GM23338 (cell line): ENCODE measurements at regions not wholly inside any gene's neighbourhood (a gene's known extent, or its start where the extent isn't known, plus 50 kb on each side); places are given as distances from the start of the nearest gene placed in this dataset.

ENCODE experiments used
- ATAC-seq: fragments of 200-7000 bp; cut with Tn5 transposase; 3 replicates; pipeline ENCODE4 v1.9.1; 2020
- DNase-seq: peaks from one replicate; pipeline ENCODE4 v3.0.0-alpha.2; 2015; ENCODE audit warnings: low spot score
- H2AFZ ChIP-seq: fragments of 200-600 bp; sonication (generic); 2 replicates; pipeline ENCODE4 v1.8.0; 2016; ENCODE audit warnings: antibody characterized with exemption, mild to moderate bottlenecking, moderate library complexity
- H3F3A ChIP-seq: fragments of 200-600 bp; sonication (generic); replicated peaks from 2 replicates; pipeline ENCODE4 v1.8.0; 2017; ENCODE audit warnings: antibody characterized with exemption, mixed run types, low read depth
- H3K27ac ChIP-seq: fragments of 200-600 bp; sonication (generic); 2 replicates; pipeline ENCODE4 v1.6.1; 2016; ENCODE audit warnings: low read depth
- H3K27me3 ChIP-seq: fragments of 200-600 bp; sonication (generic); 2 replicates; pipeline ENCODE4 v1.8.0; 2016; ENCODE audit warnings: mild to moderate bottlenecking, mixed run types, moderate library complexity; ENCODE audit not compliant: insufficient read depth
- H3K36me3 ChIP-seq: fragments of 200-600 bp; sonication (generic); 2 replicates; pipeline ENCODE4 v1.8.0; 2016; ENCODE audit warnings: mild to moderate bottlenecking; ENCODE audit not compliant: insufficient read depth
- H3K4me1 ChIP-seq: fragments of 200-600 bp; sonication (generic); 2 replicates; pipeline ENCODE4 v1.8.0; 2016; ENCODE audit warnings: mild to moderate bottlenecking, moderate library complexity; ENCODE audit not compliant: insufficient read depth
- H3K4me2 ChIP-seq: fragments of 200-600 bp; sonication (generic); 2 replicates; pipeline ENCODE4 v1.7.1; 2017; ENCODE audit warnings: mixed run types
- H3K4me3 ChIP-seq: fragments of 200-600 bp; sonication (generic); 2 replicates; pipeline ENCODE4 v1.6.1; 2016; ENCODE audit warnings: mixed run types
- H3K79me2 ChIP-seq: fragments of 200-600 bp; sonication (generic); replicated peaks from 2 replicates; pipeline ENCODE4 v1.8.0; 2017; ENCODE audit warnings: mild to moderate bottlenecking; ENCODE audit not compliant: insufficient read depth
- H3K9me2 ChIP-seq: fragments of 200-600 bp; sonication (generic); 2 replicates; pipeline ENCODE4 v1.8.0; 2017; ENCODE audit not compliant: insufficient read depth
- H4K20me1 ChIP-seq: fragments of 200-600 bp; sonication (generic); replicated peaks from 2 replicates; pipeline ENCODE4 v1.8.0; 2017; ENCODE audit warnings: mild to moderate bottlenecking; ENCODE audit not compliant: insufficient read depth
- H3K27ac Mint-ChIP-seq: 2 replicates; pipeline ENCODE4 v1.8.0; 2020; ENCODE audit warnings: inconsistent platforms, mild to moderate bottlenecking, moderate library complexity, mixed read lengths
- H3K27me3 Mint-ChIP-seq: 3 replicates; pipeline ENCODE4 v1.8.0; 2022; ENCODE audit warnings: low read depth, mild to moderate bottlenecking, moderate library complexity, mixed read lengths, inconsistent platforms; ENCODE audit not compliant: insufficient read depth, poor library complexity
- H3K36me3 Mint-ChIP-seq: 3 replicates; pipeline ENCODE4 v1.8.0; 2021; ENCODE audit warnings: low read depth, mild to moderate bottlenecking, inconsistent platforms, moderate library complexity, mixed read lengths
- H3K4me1 Mint-ChIP-seq: 3 replicates; pipeline ENCODE4 v1.8.0; 2020; ENCODE audit warnings: mild to moderate bottlenecking, inconsistent platforms, mixed read lengths
- H3K4me3 Mint-ChIP-seq: 3 replicates; pipeline ENCODE4 v1.8.0; 2021; ENCODE audit warnings: moderate library complexity, mild to moderate bottlenecking, inconsistent platforms, mixed read lengths
- H3K9me3 Mint-ChIP-seq: 3 replicates; pipeline ENCODE4 v1.8.0; 2020; ENCODE audit warnings: moderate library complexity, mild to moderate bottlenecking, inconsistent platforms, mixed read lengths
- EZH2 ChIP-seq: fragments of 200-600 bp; sonication (generic); IDR thresholded peaks from one replicate; pipeline ENCODE4 v1.8.0; 2017; ENCODE audit warnings: antibody characterized with exemption, mild to moderate bottlenecking, low read depth; ENCODE audit not compliant: unreplicated experiment
- JUNB ChIP-seq: IDR thresholded peaks from one replicate; pipeline ENCODE4 v1.6.1; 2016; ENCODE audit warnings: antibody characterized with exemption; ENCODE audit not compliant: unreplicated experiment
- NANOG ChIP-seq: IDR thresholded peaks from 2 replicates; pipeline ENCODE4 v1.6.1; 2016; ENCODE audit warnings: antibody characterized with exemption, borderline replicate concordance
- POLR2AphosphoS5 ChIP-seq: IDR thresholded peaks from 2 replicates; pipeline ENCODE4 v1.6.1; 2016; ENCODE audit warnings: antibody characterized with exemption, low read depth
- STAT1 ChIP-seq: IDR thresholded peaks from one replicate; pipeline ENCODE4 v1.6.1; 2016; ENCODE audit warnings: antibody characterized with exemption; ENCODE audit not compliant: unreplicated experiment
- ZNF114 ChIP-seq: fragments of 250-450 bp; sonication (Bioruptor Pico); IDR thresholded peaks from 2 replicates; pipeline ENCODE4 v1.5.0; 2020; ENCODE audit warnings: mild to moderate bottlenecking, moderate library complexity
- TF ChIP-seq, protein P1 (sequence below), 2 experiments: fragments of 200-600 bp in 1 of 2; sonication (generic) in 1 of 2; conservative IDR thresholded peaks; 2 replicates each; pipeline versions ENCODE4 v1.5.1 to v1.6.1; 2016 to 2017; ENCODE audit warnings: antibody characterized with exemption in 2 of 2, low read depth in 2 of 2, mild to moderate bottlenecking in 2 of 2, moderate library complexity in 1 of 2
- TF ChIP-seq, protein P2 (sequence below): IDR thresholded peaks from 2 replicates; pipeline ENCODE4 v1.6.1; 2016; ENCODE audit warnings: antibody characterized with exemption
- TF ChIP-seq, protein P3 (sequence below): IDR thresholded peaks from one replicate; pipeline ENCODE4 v1.6.1; 2018; ENCODE audit warnings: antibody characterized with exemption; ENCODE audit not compliant: unreplicated experiment
- TF ChIP-seq, protein P4 (sequence below): fragments of 250-450 bp; sonication (Bioruptor Pico); IDR thresholded peaks from 2 replicates; pipeline ENCODE4 v1.5.0; 2020; ENCODE audit warnings: mild to moderate bottlenecking, moderate library complexity

DNA sequence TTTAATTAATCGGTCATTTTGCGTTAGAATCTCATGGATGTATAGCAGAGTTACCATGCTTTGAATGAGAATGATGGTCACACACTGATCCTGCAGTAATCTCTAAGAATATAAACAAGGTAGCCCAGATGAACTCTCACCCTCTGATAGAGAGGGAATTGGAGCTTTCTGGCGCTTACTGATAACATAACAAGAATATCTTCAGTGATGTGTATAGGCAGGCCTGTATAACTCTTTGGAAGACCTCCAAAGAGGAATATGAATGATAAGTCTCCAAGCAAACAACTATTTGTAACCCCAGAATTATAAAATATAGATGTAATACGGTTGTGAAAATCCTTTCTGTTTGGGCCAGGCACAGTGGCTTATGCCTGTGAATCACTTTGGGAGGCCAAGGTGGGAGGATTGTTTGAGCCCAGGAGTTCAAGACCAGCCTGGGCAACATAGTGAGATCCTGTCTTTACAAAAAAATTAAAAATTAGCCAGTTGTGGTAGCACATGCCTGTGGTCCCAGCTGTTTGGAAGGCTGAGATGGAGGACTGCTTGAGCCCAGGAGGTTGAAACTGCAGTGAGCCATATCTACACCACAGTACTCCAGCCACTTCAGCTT is 52.5 kb upstream of the LTBP1 start:
- Histone ChIP-seq H3K4me1 (peaks cover 7% of the 10 kb centered on the region; the same call in 1 of the 2 replicates), H3K27me3 (no peaks in the 10 kb centered on the region), H3K4me2 (no peak overlapping the region), H2AFZ (no peak overlapping the region), H3F3A (no peaks in the 10 kb centered on the region), H3K4me3 (no peak overlapping the region), H3K27ac (no peak overlapping the region), H4K20me1 (no peaks in the 10 kb centered on the region), H3K79me2 (no peaks in the 10 kb centered on the region), H3K36me3 (no peaks in the 10 kb centered on the region), H3K9me2 (peaks cover 17% of the 10 kb centered on the region; the same call in 1 of the 2 replicates)
- Mint-ChIP-seq H3K4me1 (0 out of 3 replicates have a peak, but pooled peaks cover 2% of the 10 kb centered on the region), H3K36me3 (no peaks in the 10 kb centered on the region), H3K4me3 (no peak overlapping the region), H3K27ac (no peak overlapping the region), H3K27me3 (peaks cover 3% of the 10 kb centered on the region), H3K9me3 (peaks cover 7% of the 10 kb centered on the region; the same call in 2 of the 3 replicates)
- ATAC-seq (no peak), DNase-seq (no peak)
- TF ChIP-seq JUNB (no peak), STAT1 (no peak), ZNF114 (CRISPR knock-in tag) (no peak), EZH2 (no peak), NANOG (no peak), POLR2AphosphoS5 (no peak)
- TF ChIP-seq, protein P1, sequence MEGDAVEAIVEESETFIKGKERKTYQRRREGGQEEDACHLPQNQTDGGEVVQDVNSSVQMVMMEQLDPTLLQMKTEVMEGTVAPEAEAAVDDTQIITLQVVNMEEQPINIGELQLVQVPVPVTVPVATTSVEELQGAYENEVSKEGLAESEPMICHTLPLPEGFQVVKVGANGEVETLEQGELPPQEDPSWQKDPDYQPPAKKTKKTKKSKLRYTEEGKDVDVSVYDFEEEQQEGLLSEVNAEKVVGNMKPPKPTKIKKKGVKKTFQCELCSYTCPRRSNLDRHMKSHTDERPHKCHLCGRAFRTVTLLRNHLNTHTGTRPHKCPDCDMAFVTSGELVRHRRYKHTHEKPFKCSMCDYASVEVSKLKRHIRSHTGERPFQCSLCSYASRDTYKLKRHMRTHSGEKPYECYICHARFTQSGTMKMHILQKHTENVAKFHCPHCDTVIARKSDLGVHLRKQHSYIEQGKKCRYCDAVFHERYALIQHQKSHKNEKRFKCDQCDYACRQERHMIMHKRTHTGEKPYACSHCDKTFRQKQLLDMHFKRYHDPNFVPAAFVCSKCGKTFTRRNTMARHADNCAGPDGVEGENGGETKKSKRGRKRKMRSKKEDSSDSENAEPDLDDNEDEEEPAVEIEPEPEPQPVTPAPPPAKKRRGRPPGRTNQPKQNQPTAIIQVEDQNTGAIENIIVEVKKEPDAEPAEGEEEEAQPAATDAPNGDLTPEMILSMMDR (conservative IDR thresholded peaks at IDR 0.05; ENCODE audit: low read depth in 2 of 2): no peak
- TF ChIP-seq, protein P2, sequence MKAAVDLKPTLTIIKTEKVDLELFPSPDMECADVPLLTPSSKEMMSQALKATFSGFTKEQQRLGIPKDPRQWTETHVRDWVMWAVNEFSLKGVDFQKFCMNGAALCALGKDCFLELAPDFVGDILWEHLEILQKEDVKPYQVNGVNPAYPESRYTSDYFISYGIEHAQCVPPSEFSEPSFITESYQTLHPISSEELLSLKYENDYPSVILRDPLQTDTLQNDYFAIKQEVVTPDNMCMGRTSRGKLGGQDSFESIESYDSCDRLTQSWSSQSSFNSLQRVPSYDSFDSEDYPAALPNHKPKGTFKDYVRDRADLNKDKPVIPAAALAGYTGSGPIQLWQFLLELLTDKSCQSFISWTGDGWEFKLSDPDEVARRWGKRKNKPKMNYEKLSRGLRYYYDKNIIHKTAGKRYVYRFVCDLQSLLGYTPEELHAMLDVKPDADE: no peak
- TF ChIP-seq, protein P3, sequence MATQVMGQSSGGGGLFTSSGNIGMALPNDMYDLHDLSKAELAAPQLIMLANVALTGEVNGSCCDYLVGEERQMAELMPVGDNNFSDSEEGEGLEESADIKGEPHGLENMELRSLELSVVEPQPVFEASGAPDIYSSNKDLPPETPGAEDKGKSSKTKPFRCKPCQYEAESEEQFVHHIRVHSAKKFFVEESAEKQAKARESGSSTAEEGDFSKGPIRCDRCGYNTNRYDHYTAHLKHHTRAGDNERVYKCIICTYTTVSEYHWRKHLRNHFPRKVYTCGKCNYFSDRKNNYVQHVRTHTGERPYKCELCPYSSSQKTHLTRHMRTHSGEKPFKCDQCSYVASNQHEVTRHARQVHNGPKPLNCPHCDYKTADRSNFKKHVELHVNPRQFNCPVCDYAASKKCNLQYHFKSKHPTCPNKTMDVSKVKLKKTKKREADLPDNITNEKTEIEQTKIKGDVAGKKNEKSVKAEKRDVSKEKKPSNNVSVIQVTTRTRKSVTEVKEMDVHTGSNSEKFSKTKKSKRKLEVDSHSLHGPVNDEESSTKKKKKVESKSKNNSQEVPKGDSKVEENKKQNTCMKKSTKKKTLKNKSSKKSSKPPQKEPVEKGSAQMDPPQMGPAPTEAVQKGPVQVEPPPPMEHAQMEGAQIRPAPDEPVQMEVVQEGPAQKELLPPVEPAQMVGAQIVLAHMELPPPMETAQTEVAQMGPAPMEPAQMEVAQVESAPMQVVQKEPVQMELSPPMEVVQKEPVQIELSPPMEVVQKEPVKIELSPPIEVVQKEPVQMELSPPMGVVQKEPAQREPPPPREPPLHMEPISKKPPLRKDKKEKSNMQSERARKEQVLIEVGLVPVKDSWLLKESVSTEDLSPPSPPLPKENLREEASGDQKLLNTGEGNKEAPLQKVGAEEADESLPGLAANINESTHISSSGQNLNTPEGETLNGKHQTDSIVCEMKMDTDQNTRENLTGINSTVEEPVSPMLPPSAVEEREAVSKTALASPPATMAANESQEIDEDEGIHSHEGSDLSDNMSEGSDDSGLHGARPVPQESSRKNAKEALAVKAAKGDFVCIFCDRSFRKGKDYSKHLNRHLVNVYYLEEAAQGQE: no peak
- TF ChIP-seq, protein P4, sequence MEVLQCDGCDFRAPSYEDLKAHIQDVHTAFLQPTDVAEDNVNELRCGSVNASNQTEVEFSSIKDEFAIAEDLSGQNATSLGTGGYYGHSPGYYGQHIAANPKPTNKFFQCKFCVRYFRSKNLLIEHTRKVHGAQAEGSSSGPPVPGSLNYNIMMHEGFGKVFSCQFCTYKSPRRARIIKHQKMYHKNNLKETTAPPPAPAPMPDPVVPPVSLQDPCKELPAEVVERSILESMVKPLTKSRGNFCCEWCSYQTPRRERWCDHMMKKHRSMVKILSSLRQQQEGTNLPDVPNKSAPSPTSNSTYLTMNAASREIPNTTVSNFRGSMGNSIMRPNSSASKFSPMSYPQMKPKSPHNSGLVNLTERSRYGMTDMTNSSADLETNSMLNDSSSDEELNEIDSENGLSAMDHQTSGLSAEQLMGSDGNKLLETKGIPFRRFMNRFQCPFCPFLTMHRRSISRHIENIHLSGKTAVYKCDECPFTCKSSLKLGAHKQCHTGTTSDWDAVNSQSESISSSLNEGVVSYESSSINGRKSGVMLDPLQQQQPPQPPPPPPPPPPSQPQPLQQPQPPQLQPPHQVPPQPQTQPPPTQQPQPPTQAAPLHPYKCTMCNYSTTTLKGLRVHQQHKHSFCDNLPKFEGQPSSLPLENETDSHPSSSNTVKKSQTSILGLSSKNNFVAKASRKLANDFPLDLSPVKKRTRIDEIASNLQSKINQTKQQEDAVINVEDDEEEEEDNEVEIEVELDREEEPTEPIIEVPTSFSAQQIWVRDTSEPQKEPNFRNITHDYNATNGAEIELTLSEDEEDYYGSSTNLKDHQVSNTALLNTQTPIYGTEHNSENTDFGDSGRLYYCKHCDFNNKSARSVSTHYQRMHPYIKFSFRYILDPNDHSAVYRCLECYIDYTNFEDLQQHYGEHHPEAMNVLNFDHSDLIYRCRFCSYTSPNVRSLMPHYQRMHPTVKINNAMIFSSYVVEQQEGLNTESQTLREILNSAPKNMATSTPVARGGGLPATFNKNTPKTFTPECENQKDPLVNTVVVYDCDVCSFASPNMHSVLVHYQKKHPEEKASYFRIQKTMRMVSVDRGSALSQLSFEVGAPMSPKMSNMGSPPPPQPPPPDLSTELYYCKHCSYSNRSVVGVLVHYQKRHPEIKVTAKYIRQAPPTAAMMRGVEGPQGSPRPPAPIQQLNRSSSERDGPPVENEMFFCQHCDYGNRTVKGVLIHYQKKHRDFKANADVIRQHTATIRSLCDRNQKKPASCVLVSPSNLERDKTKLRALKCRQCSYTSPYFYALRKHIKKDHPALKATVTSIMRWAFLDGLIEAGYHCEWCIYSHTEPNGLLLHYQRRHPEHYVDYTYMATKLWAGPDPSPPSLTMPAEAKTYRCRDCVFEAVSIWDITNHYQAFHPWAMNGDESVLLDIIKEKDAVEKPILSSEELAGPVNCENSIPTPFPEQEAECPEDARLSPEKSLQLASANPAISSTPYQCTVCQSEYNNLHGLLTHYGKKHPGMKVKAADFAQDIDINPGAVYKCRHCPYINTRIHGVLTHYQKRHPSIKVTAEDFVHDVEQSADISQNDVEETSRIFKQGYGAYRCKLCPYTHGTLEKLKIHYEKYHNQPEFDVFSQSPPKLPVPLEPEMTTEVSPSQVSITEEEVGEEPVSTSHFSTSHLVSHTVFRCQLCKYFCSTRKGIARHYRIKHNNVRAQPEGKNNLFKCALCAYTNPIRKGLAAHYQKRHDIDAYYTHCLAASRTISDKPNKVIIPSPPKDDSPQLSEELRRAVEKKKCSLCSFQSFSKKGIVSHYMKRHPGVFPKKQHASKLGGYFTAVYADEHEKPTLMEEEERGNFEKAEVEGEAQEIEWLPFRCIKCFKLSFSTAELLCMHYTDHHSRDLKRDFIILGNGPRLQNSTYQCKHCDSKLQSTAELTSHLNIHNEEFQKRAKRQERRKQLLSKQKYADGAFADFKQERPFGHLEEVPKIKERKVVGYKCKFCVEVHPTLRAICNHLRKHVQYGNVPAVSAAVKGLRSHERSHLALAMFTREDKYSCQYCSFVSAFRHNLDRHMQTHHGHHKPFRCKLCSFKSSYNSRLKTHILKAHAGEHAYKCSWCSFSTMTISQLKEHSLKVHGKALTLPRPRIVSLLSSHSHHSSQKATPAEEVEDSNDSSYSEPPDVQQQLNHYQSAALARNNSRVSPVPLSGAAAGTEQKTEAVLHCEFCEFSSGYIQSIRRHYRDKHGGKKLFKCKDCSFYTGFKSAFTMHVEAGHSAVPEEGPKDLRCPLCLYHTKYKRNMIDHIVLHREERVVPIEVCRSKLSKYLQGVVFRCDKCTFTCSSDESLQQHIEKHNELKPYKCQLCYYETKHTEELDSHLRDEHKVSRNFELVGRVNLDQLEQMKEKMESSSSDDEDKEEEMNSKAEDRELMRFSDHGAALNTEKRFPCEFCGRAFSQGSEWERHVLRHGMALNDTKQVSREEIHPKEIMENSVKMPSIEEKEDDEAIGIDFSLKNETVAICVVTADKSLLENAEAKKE (CRISPR knock-in tag): no peak
